OCI-LY1 (cell line): ENCODE measurements at regions not wholly inside any gene's neighbourhood (a gene's known extent, or its start where the extent isn't known, plus 50 kb on each side); places are given as distances from the start of the nearest gene placed in this dataset.

ENCODE experiments used
- H2AFZ ChIP-seq: fragments of 200-600 bp; sonication (generic), shearing (Covaris generic); 2 replicates; pipeline ENCODE4 v1.6.0; 2014; ENCODE audit warnings: antibody characterized with exemption, mild to moderate bottlenecking, low read length
- H3F3A ChIP-seq: fragments of 200-600 bp; sonication (generic), shearing (Covaris generic); 2 replicates; pipeline ENCODE4 v1.6.0; 2014; ENCODE audit warnings: mild to moderate bottlenecking, antibody characterized with exemption, low read length, moderate library complexity; ENCODE audit not compliant: insufficient read depth
- H3K27ac ChIP-seq: fragments of 200-600 bp; sonication (generic); 2 replicates; pipeline ENCODE4 v1.5.1; 2014; ENCODE audit warnings: low read length, mixed run types, mild to moderate bottlenecking, low read depth; ENCODE audit not compliant: poor library complexity, severe bottlenecking
- H3K27me3 ChIP-seq: fragments of 200-600 bp; sonication (generic); 2 replicates; pipeline ENCODE4 v1.6.0; 2014; ENCODE audit warnings: antibody characterized with exemption, mild to moderate bottlenecking, low read length, moderate library complexity; ENCODE audit not compliant: insufficient read depth
- H3K36me3 ChIP-seq: fragments of 200-600 bp; sonication (generic); 2 replicates; pipeline ENCODE4 v1.6.1; 2014; ENCODE audit warnings: mild to moderate bottlenecking, antibody characterized with exemption, low read length, moderate library complexity, mixed read lengths; ENCODE audit not compliant: insufficient read depth
- H3K4me1 ChIP-seq: fragments of 200-600 bp; sonication (generic); 2 replicates; pipeline ENCODE4 v1.5.1; 2014; ENCODE audit warnings: mild to moderate bottlenecking, low read length, moderate library complexity; ENCODE audit not compliant: insufficient read depth, severe bottlenecking
- H3K4me2 ChIP-seq: fragments of 200-600 bp; sonication (generic), shearing (Covaris generic); 2 replicates; pipeline ENCODE4 v1.6.1; 2014; ENCODE audit warnings: low read length
- H3K4me3 ChIP-seq: fragments of 200-600 bp; sonication (generic); 2 replicates; pipeline ENCODE4 v1.5.1; 2014; ENCODE audit warnings: low read length, low read depth, mild to moderate bottlenecking, mixed read lengths; ENCODE audit not compliant: poor library complexity, severe bottlenecking
- H3K79me2 ChIP-seq: fragments of 200-600 bp; shearing (Covaris generic); 2 replicates; pipeline ENCODE4 v1.6.1; 2016; ENCODE audit warnings: mixed run types, low read length, mixed read lengths; ENCODE audit not compliant: insufficient read depth
- H3K9ac ChIP-seq: fragments of 200-600 bp; sonication (generic), shearing (Covaris generic); 2 replicates; pipeline ENCODE4 v1.6.1; 2014; ENCODE audit warnings: mild to moderate bottlenecking, low read length, mixed read lengths
- H3K9me2 ChIP-seq: fragments of 200-600 bp; sonication (generic), shearing (Covaris generic); 2 replicates; pipeline ENCODE4 v1.6.1; 2014; ENCODE audit warnings: low read depth, mild to moderate bottlenecking, low read length, mixed read lengths
- H3K9me3 ChIP-seq: fragments of 200-600 bp; shearing (Covaris generic); 2 replicates; pipeline ENCODE4 v1.6.1; 2014; ENCODE audit warnings: low read length, mixed read lengths
- H4K20me1 ChIP-seq: fragments of 200-600 bp; sonication (generic), shearing (Covaris generic); 2 replicates; pipeline ENCODE4 v1.6.0; 2016; ENCODE audit warnings: mild to moderate bottlenecking, low read length; ENCODE audit not compliant: insufficient read depth
- EZH2 ChIP-seq: fragments of 200-600 bp; sonication (generic), shearing (Covaris generic); IDR thresholded peaks from 2 replicates; pipeline ENCODE4 v1.8.0; 2017; ENCODE audit warnings: borderline replicate concordance, mixed run types, mild to moderate bottlenecking, antibody characterized with exemption, low read length, moderate library complexity, mixed read lengths
- TF ChIP-seq, protein P1 (sequence below): fragments of 200-600 bp; sonication (generic), shearing (Covaris generic); IDR thresholded peaks from 2 replicates; pipeline ENCODE4 v1.5.1; 2017; ENCODE audit warnings: mild to moderate bottlenecking, antibody characterized with exemption, low read length, moderate library complexity, mixed read lengths

DNA sequence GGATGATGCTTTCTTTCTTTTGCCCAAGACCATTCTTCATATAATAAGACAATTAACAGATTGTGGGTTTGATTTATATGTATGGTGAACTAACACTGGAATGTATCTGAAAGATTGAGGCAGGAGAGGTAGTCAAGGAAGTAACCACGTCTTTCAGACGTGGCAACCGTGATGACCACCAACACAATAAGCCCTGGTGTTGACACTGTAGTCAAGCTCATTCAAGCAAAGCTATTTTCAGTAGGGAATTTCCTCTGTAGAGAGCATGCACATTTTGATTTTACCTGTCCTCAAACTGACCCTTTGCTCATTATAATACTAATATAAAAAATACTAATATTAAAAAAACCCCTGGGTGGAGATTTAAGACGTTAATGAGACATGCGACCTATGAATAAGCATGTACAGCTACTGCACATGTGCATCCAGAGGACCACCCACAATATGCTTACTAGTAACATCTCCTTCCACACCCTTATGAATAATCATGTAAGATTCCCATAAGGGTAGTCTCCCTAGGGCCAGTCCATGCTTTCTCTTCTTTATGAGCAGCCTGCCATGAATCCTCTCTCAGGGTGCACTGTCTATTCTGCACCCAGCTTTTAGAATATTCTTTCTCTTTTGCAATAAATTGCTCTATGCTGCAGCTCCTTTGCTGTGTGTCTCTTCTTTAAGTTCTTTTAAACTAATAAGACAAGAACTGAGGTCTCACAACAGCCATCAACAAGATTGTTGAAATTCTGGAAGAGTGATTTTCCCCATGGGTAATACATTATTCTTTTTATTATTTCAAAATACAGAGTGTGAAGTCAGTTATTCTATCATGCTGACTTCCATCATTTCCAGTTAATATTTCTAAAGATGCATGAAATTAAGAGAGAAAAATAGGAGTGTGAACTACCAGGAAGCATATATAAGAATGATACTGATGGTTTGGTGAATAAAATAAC, 151.3 kb upstream of the NPVF start:
- Histone ChIP-seq H3K4me2 (no peak overlapping the region), H3K4me3 (no peak overlapping the region), H2AFZ (no peak overlapping the region), H3F3A (no peaks in the 10 kb centered on the region), H3K9me3 (no peaks in the 10 kb centered on the region), H3K9ac (no peak overlapping the region), H3K4me1 (no peaks in the 10 kb centered on the region), H3K27me3 (no peaks in the 10 kb centered on the region), H4K20me1 (no peaks in the 10 kb centered on the region), H3K27ac (no peak overlapping the region), H3K79me2 (no peaks in the 10 kb centered on the region), H3K9me2 (no peaks in the 10 kb centered on the region), H3K36me3 (no peaks in the 10 kb centered on the region)
- no peak for TF ChIP-seq EZH2
- TF ChIP-seq, protein P1, sequence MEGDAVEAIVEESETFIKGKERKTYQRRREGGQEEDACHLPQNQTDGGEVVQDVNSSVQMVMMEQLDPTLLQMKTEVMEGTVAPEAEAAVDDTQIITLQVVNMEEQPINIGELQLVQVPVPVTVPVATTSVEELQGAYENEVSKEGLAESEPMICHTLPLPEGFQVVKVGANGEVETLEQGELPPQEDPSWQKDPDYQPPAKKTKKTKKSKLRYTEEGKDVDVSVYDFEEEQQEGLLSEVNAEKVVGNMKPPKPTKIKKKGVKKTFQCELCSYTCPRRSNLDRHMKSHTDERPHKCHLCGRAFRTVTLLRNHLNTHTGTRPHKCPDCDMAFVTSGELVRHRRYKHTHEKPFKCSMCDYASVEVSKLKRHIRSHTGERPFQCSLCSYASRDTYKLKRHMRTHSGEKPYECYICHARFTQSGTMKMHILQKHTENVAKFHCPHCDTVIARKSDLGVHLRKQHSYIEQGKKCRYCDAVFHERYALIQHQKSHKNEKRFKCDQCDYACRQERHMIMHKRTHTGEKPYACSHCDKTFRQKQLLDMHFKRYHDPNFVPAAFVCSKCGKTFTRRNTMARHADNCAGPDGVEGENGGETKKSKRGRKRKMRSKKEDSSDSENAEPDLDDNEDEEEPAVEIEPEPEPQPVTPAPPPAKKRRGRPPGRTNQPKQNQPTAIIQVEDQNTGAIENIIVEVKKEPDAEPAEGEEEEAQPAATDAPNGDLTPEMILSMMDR = no peak

DNA sequence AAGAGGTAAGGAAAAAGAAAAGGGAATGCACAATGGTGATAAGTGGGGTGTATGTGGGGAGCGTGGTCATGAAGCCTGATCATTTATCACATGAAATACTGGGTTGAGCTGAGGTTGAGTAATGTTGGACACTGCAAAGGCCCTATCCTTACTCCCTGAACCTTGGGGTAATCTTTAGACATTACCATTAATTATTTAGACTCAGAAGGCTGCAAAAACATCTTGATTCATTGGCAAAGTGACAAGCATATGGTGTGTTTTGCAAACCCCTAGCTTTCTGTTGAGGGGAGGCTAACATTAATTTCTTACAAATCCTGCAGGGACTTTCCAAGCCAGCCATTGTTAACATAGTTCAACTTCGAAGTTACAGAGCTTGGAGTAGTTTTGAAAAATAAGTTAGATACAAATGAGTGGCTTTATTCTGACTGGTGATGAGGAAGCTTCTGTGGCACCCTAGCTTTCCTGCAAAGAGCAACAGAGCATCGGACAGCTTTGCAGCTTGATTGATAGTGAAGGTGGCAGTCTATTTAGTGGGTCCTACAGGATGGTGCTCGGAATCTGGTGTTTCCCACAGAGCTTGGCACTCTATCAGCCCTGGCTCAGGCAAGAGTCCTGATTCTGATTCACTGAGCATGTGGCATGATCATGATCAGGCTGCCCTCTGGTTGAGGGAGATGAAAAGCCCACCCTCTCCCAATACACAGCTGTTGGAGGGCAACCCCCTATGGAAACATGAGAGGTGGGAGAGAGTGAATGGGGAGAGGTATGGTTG, 153.7 kb upstream of the NPVF start:
- no peaks in the 10 kb centered on the region for H3K79me2 ChIP-seq
- no peak overlapping the region for H3K9ac ChIP-seq
- no peak overlapping the region for H3K27ac ChIP-seq
- H3K4me1 ChIP-seq = no peaks in the 10 kb centered on the region
- TF ChIP-seq, protein P1 = no peak
- no peak for TF ChIP-seq EZH2
- H2AFZ ChIP-seq = no peak overlapping the region
- no peaks in the 10 kb centered on the region for H3F3A ChIP-seq
- H3K27me3 ChIP-seq = no peaks in the 10 kb centered on the region
- H3K9me3 ChIP-seq = no peaks in the 10 kb centered on the region
- H4K20me1 ChIP-seq = no peaks in the 10 kb centered on the region
- no peak overlapping the region for H3K4me3 ChIP-seq
- H3K36me3 ChIP-seq = no peaks in the 10 kb centered on the region
- no peak overlapping the region for H3K4me2 ChIP-seq
- H3K9me2 ChIP-seq = no peaks in the 10 kb centered on the region

DNA sequence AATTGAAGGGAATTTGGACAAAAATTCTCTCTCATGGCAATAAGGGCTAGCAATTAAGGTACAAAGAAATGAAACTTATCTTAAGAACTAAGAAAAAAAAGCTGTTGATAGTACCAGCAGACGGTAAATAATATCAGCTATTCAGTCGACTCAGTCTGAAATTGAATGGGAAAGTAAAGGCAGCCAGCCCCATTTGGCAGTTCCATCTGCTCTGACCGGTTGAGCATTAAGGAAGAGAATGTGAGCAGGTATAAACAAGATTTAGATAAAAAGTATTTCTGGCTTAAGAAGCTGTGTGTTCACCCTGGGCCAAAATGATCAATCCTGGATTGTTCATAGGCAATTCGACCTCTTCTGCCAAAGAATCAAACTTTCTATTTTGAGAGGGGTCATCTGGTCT, 154.6 kb upstream of the NPVF start:
- H3K4me2 ChIP-seq = no peak overlapping the region
- H3F3A ChIP-seq = no peaks in the 10 kb centered on the region
- H4K20me1 ChIP-seq = no peaks in the 10 kb centered on the region
- no peaks in the 10 kb centered on the region for H3K9me2 ChIP-seq
- TF ChIP-seq, protein P1 = no peak
- TF ChIP-seq EZH2 = no peak
- H3K36me3 ChIP-seq = no peaks in the 10 kb centered on the region
- H3K4me3 ChIP-seq = no peak overlapping the region
- H3K27me3 ChIP-seq = no peaks in the 10 kb centered on the region
- no peak overlapping the region for H2AFZ ChIP-seq
- H3K79me2 ChIP-seq = no peaks in the 10 kb centered on the region
- H3K4me1 ChIP-seq = no peaks in the 10 kb centered on the region
- H3K9me3 ChIP-seq = no peaks in the 10 kb centered on the region
- H3K27ac ChIP-seq = no peak overlapping the region
- no peak overlapping the region for H3K9ac ChIP-seq
